Mesenchymal stem cell (in vitro differentiated cells and primary cell): ENCODE measurements at regions not wholly inside any gene's neighbourhood (a gene's known extent, or its start where the extent isn't known, plus 50 kb on each side); places are given as distances from the start of the nearest gene placed in this dataset.

Experiments used
- DNase-seq: peaks from one replicate; pipeline ENCODE4 v3.0.0-alpha.2; 2013
- H2AFZ ChIP-seq: one replicate; pipeline ENCODE4 v1.6.1; 2013; ENCODE audit warnings: low read depth, mild to moderate bottlenecking, control low read depth, inconsistent platforms, low read length, moderate library complexity
- H2AK5ac ChIP-seq: 2 replicates; pipeline ENCODE4 v1.6.1; 2013; ENCODE audit warnings: low read length, moderate library complexity, mild to moderate bottlenecking, inconsistent platforms; ENCODE audit not compliant: severe bottlenecking
- H2BK120ac ChIP-seq: one replicate; pipeline ENCODE4 v1.6.1; 2013; ENCODE audit warnings: low read depth, mild to moderate bottlenecking, inconsistent platforms, low read length, moderate library complexity
- H2BK12ac ChIP-seq, 2 experiments: one replicate each; pipeline ENCODE4 v1.6.1; 2013; ENCODE audit warnings: inconsistent platforms in 2 of 2, low read length in 2 of 2, mild to moderate bottlenecking in 2 of 2, moderate library complexity in 2 of 2, control low read depth in 1 of 2
- H2BK15ac ChIP-seq: one replicate; pipeline ENCODE4 v1.6.1; 2013; ENCODE audit warnings: mild to moderate bottlenecking, low read depth, inconsistent platforms; ENCODE audit not compliant: poor library complexity, severe bottlenecking
- H2BK5ac ChIP-seq: 2 replicates; pipeline ENCODE4 v1.6.1; 2013; ENCODE audit warnings: low read depth, mild to moderate bottlenecking, low read length, control low read depth, inconsistent platforms; ENCODE audit not compliant: poor library complexity, severe bottlenecking
- H3K14ac ChIP-seq, 2 experiments: one replicate each; pipeline ENCODE4 v1.6.1; 2013; ENCODE audit warnings: inconsistent platforms in 2 of 2, low read length in 2 of 2, control low read depth in 1 of 2, mild to moderate bottlenecking in 1 of 2, moderate library complexity in 1 of 2
- H3K18ac ChIP-seq, 2 experiments: one replicate each; pipeline ENCODE4 v1.6.1; 2013; ENCODE audit warnings: inconsistent platforms in 2 of 2, low read length in 2 of 2, control low read depth in 1 of 2, low read depth in 1 of 2, mild to moderate bottlenecking in 1 of 2
- H3K23ac ChIP-seq, 2 experiments: one replicate each; pipeline ENCODE4 v1.6.1; 2013; ENCODE audit warnings: inconsistent platforms in 2 of 2, low read length in 2 of 2, mild to moderate bottlenecking in 2 of 2, moderate library complexity in 2 of 2, control low read depth in 1 of 2
- H3K27ac ChIP-seq: 2 replicates; pipeline ENCODE4 v1.5.1; 2013; ENCODE audit warnings: mild to moderate bottlenecking, moderate library complexity, low read length, control low read depth, inconsistent platforms; ENCODE audit not compliant: poor library complexity, severe bottlenecking
- H3K27me3 ChIP-seq, 2 experiments: 2 replicates each; pipeline versions ENCODE4 v1.6.1 to v1.7.0; 2013; ENCODE audit warnings: low read length in 2 of 2, mild to moderate bottlenecking in 2 of 2, moderate library complexity in 2 of 2, control low read depth in 1 of 2, inconsistent platforms in 1 of 2; ENCODE audit not compliant: control insufficient read depth in 1 of 2, insufficient read depth in 1 of 2
- H3K36me3 ChIP-seq, 2 experiments: 2 replicates each; pipeline versions ENCODE4 v1.6.1 to v1.7.0; 2013; ENCODE audit warnings: low read length in 2 of 2, control low read depth in 1 of 2, inconsistent platforms in 1 of 2, low read depth in 1 of 2, mild to moderate bottlenecking in 1 of 2; ENCODE audit not compliant: insufficient read depth in 2 of 2, control insufficient read depth in 1 of 2
- H3K4ac ChIP-seq, 2 experiments: one replicate each; pipeline ENCODE4 v1.6.1; 2013; ENCODE audit warnings: inconsistent platforms in 2 of 2, low read length in 2 of 2, mild to moderate bottlenecking in 2 of 2, moderate library complexity in 2 of 2, control low read depth in 1 of 2, low read depth in 1 of 2
- H3K4me1 ChIP-seq: 2 replicates; pipeline ENCODE4 v1.6.1; 2013; ENCODE audit warnings: low read depth, low read length, control low read depth; ENCODE audit not compliant: control insufficient read depth, insufficient read depth
- H3K4me2 ChIP-seq: 2 replicates; pipeline ENCODE4 v1.6.1; 2013; ENCODE audit warnings: low read length, mild to moderate bottlenecking, inconsistent platforms; ENCODE audit not compliant: poor library complexity, severe bottlenecking
- H3K4me3 ChIP-seq, 2 experiments: 2 replicates each; pipeline versions ENCODE4 v1.5.1 to v1.7.0; 2013; ENCODE audit warnings: low read length in 2 of 2, mild to moderate bottlenecking in 2 of 2, control low read depth in 1 of 2, low read depth in 1 of 2; ENCODE audit not compliant: insufficient read depth in 1 of 2
- H3K79me1 ChIP-seq: replicated peaks from 2 replicates; pipeline ENCODE4 v1.6.1; 2013; ENCODE audit warnings: mild to moderate bottlenecking, control low read depth, low read length, inconsistent platforms; ENCODE audit not compliant: poor library complexity, severe bottlenecking
- H3K9ac ChIP-seq: 2 replicates; pipeline ENCODE4 v1.7.0; 2013; ENCODE audit warnings: mild to moderate bottlenecking, low read length, moderate library complexity
- H3K9me3 ChIP-seq: 2 replicates; pipeline ENCODE4 v1.7.0; 2013; ENCODE audit warnings: mild to moderate bottlenecking, low read length; ENCODE audit not compliant: control insufficient read depth
- H4K8ac ChIP-seq: one replicate; pipeline ENCODE4 v1.6.1; 2013; ENCODE audit warnings: inconsistent platforms, mild to moderate bottlenecking, low read length, moderate library complexity
- H4K91ac ChIP-seq: one replicate; pipeline ENCODE4 v1.6.1; 2013; ENCODE audit warnings: mild to moderate bottlenecking, low read length, inconsistent platforms
- WGBS: methylation state at CpG from one replicate; pipeline ENCODE4 v1.1.7; 2013; ENCODE audit warnings: mixed read lengths; 5-methylcytosine and 5-hydroxymethylcytosine counted together

DNA sequence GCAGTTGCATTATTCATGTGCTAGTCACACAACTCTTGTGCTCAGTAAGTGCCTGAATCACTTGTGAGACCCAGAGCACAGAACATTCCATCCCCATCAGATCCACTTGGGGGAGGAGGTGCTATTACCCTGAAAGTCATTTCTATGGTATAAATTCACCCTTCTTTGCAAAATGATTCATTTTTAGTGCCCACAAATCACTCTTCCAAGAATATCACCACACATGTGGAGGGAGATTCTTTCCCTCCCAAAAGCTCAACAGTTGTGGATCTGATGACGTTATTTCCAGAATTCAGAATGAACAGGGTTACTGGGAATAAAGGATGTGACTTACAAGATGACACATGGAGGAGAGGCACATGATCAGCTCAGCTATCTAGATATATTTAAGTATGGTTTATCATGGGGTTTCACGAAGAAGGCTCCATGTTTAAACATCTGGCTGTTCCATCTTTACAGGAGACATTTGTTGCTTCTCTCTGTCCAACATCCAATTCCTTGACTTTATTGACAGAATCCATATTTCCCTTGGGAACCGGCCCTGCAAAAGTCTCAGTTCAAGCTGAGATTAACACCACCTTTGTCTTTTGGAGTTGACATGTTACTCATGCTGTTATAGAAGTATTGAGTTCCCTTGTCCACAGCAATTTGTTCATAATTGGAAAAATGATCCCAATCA lies 214.2 kb upstream of the PROK2 start:
- Histone ChIP-seq H3K4me1 (no peaks in the 10 kb centered on the region), H4K8ac (no peak overlapping the region), H2AK5ac (no peak overlapping the region), H3K18ac (no peak overlapping the region), H3K4me3 (no peak overlapping the region), H3K27me3 (peaks cover 0 to 43% of the 10 kb centered on the region in 2 experiments), H3K36me3 (no peaks in the 10 kb centered on the region), H3K9ac (peak overlapping the region; percentile 74), H3K4ac (no peak overlapping the region), H2AFZ (no peak overlapping the region), H3K27ac (no peak overlapping the region), H3K9me3 (no peaks in the 10 kb centered on the region), H3K79me1 (no peaks in the 10 kb centered on the region), H2BK120ac (no peak overlapping the region), H2BK15ac (no peak overlapping the region), H3K4me2 (no peak overlapping the region), H3K14ac (no peak overlapping the region), H2BK5ac (no peak overlapping the region), H4K91ac (no peak overlapping the region), H2BK12ac (no peak overlapping the region), H3K23ac (no peak overlapping the region)
- DNase-seq: peak; percentile 67
- WGBS: 81% methylated on average over 2 of the region's 3 CpGs

- Histone ChIP-seq H3K27ac (no peak overlapping the region), H2BK120ac (no peak overlapping the region), H3K36me3 (no peaks in the 10 kb centered on the region), H3K4me2 (no peak overlapping the region), H4K91ac (no peak overlapping the region), H3K4me3 (no peak overlapping the region), H3K79me1 (no peaks in the 10 kb centered on the region), H3K18ac (no peak overlapping the region), H2BK12ac (no peak overlapping the region), H3K4me1 (no peaks in the 10 kb centered on the region), H2BK5ac (no peak overlapping the region), H3K23ac (no peak overlapping the region), H3K9ac (no peak overlapping the region), H2BK15ac (no peak overlapping the region), H3K27me3 (peaks cover 0 to 32% of the 10 kb centered on the region in 2 experiments), H4K8ac (no peak overlapping the region), H2AK5ac (no peak overlapping the region), H3K9me3 (no peaks in the 10 kb centered on the region), H3K14ac (no peak overlapping the region), H3K4ac (no peak overlapping the region), H2AFZ (no peak overlapping the region)
- DNase-seq: peak; percentile 19
- WGBS: 99% methylated on average over 2 of the region's 4 CpGs
These were observed 212.2 kb upstream of the PROK2 start for GRCh38 chr3:71997066-71997653.

GRCh38 chr3:71994906-71995305 lies 210.0 kb upstream of the PROK2 start:
- peaks cover 0 to 27% of the 10 kb centered on the region in 2 experiments for H3K27me3 ChIP-seq
- no peaks in the 10 kb centered on the region for H3K9me3 ChIP-seq
- H3K14ac ChIP-seq: no peak overlapping the region
- WGBS: 65% methylated on average over 3 of the region's 3 CpGs
- no peak overlapping the region for H2AFZ ChIP-seq
- no peak overlapping the region for H4K8ac ChIP-seq
- no peak overlapping the region for H2AK5ac ChIP-seq
- no peak overlapping the region for H3K4me2 ChIP-seq
- no peaks in the 10 kb centered on the region for H3K4me1 ChIP-seq
- no peak overlapping the region for H3K18ac ChIP-seq
- no peak overlapping the region for H4K91ac ChIP-seq
- H2BK5ac ChIP-seq: no peak overlapping the region
- no peaks in the 10 kb centered on the region for H3K36me3 ChIP-seq
- no peak overlapping the region for H3K27ac ChIP-seq
- H3K79me1 ChIP-seq: no peaks in the 10 kb centered on the region
- H3K4me3 ChIP-seq: no peak overlapping the region
- no peak overlapping the region for H3K9ac ChIP-seq
- no peak overlapping the region for H2BK120ac ChIP-seq
- H2BK12ac ChIP-seq: no peak overlapping the region
- no peak for DNase-seq
- H3K23ac ChIP-seq: no peak overlapping the region
- H2BK15ac ChIP-seq: no peak overlapping the region
- H3K4ac ChIP-seq: no peak overlapping the region

DNA sequence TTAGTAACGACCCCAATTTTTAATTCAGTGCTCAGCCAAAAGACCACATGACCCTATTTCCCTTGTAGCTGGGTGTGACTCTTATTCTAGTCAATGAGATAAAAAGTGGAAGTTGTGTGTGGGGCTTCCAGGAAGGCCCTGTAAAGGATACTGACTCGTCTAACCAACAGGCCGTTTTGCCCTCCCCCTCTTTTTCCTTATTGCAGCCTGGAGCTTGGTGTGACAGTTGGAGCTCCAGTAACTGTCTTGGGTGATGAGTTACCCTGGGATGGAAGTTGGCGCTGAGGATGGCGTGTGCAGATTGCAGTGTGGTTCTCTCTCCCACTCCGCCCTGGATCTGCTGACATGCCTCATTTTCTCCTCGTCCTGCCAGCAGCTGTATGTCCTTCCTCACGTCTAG lies 209.3 kb upstream of the PROK2 start:
- no peaks in the 10 kb centered on the region for H3K4me1 ChIP-seq
- DNase-seq: no peak
- H3K27me3 ChIP-seq: peaks cover 0 to 25% of the 10 kb centered on the region in 2 experiments
- H2BK15ac ChIP-seq: no peak overlapping the region
- H3K36me3 ChIP-seq: no peaks in the 10 kb centered on the region
- no peak overlapping the region for H3K27ac ChIP-seq
- WGBS: 96% methylated on average over 5 of the region's 8 CpGs
- no peak overlapping the region for H2BK12ac ChIP-seq
- H3K18ac ChIP-seq: no peak overlapping the region
- H3K4ac ChIP-seq: no peak overlapping the region
- H3K14ac ChIP-seq: peak overlapping the region in 1 of 2 experiments; percentile 59
- H2BK120ac ChIP-seq: no peak overlapping the region
- H3K4me2 ChIP-seq: no peak overlapping the region
- H4K8ac ChIP-seq: no peak overlapping the region
- peak overlapping the region; percentile 65 for H2AFZ ChIP-seq
- H3K9me3 ChIP-seq: no peaks in the 10 kb centered on the region
- H3K23ac ChIP-seq: no peak overlapping the region
- no peaks in the 10 kb centered on the region for H3K79me1 ChIP-seq
- H3K4me3 ChIP-seq: no peak overlapping the region
- no peak overlapping the region for H3K9ac ChIP-seq
- no peak overlapping the region for H2AK5ac ChIP-seq
- H4K91ac ChIP-seq: no peak overlapping the region
- H2BK5ac ChIP-seq: no peak overlapping the region
